WTC11 (cell line): ENCODE measurements at regions not wholly inside any gene's neighbourhood (a gene's known extent, or its start where the extent isn't known, plus 50 kb on each side); places are given as distances from the start of the nearest gene placed in this dataset.

Experiments
- ATAC-seq: fragments of 200-7000 bp; cut with Tn5 transposase; 2 replicates; pipeline ENCODE4 v1.10.0; 2021; ENCODE audit warnings: mild to moderate bottlenecking, moderate library complexity
- CTCF ChIA-PET: fragments of 300-600 bp; sonication (Branson Sonifier 250); formaldehyde crosslinking; loops from one replicate; lab custom pipeline; 2021; ENCODE audit warnings: antibody characterized with exemption; lab: Charles Lee
- POLR2A ChIA-PET: fragments of 350-600 bp; sonication (Branson Sonifier 250); formaldehyde crosslinking; loops from one replicate; lab custom pipeline; 2021; ENCODE audit warnings: antibody characterized with exemption; lab: Charles Lee
- DNase-seq: peaks from one replicate; pipeline ENCODE4 v3.0.0; 2021; ENCODE audit warnings: low spot score
- H3K27ac Mint-ChIP-seq: 2 replicates; pipeline ENCODE4 v1.8.0; 2021; ENCODE audit warnings: mixed read lengths
- H3K27me3 Mint-ChIP-seq: 2 replicates; pipeline ENCODE4 v1.8.0; 2021; ENCODE audit warnings: low read depth, mild to moderate bottlenecking, moderate library complexity, mixed read lengths
- H3K36me3 Mint-ChIP-seq: 2 replicates; pipeline ENCODE4 v1.8.0; 2021; ENCODE audit warnings: mixed read lengths
- H3K4me1 Mint-ChIP-seq: 2 replicates; pipeline ENCODE4 v1.8.0; 2022; ENCODE audit warnings: mixed read lengths
- H3K4me3 Mint-ChIP-seq: 2 replicates; pipeline ENCODE4 v1.8.0; 2021; ENCODE audit warnings: mild to moderate bottlenecking, moderate library complexity, mixed read lengths
- H3K9me3 Mint-ChIP-seq: 2 replicates; pipeline ENCODE4 v1.8.0; 2021; ENCODE audit warnings: mixed read lengths
- ARID4B ChIP-seq: sonication (generic); formaldehyde crosslinking; IDR thresholded peaks from 2 replicates; pipeline ENCODE4 v1.8.0; 2023; ENCODE audit warnings: missing genetic modification reagents, mild to moderate bottlenecking, borderline replicate concordance
- CREM ChIP-seq: sonication (generic); formaldehyde crosslinking; IDR thresholded peaks from 2 replicates; pipeline ENCODE4 v1.8.1; 2022; ENCODE audit warnings: mild to moderate bottlenecking, missing genetic modification reagents, moderate library complexity
- FOXP1 ChIP-seq: sonication (generic); formaldehyde crosslinking; IDR thresholded peaks from 2 replicates; pipeline ENCODE4 v1.8.0; 2022; ENCODE audit warnings: missing genetic modification reagents, mild to moderate bottlenecking, moderate library complexity, borderline replicate concordance
- GRHL2 ChIP-seq: fragments of 250-450 bp; sonication (Bioruptor Pico); IDR thresholded peaks from 2 replicates; pipeline ENCODE4 v1.8.0; 2022; ENCODE audit warnings: mild to moderate bottlenecking, moderate library complexity; ENCODE audit not compliant: insufficient replicate concordance, severe bottlenecking
- IRF1 ChIP-seq: sonication (generic); formaldehyde crosslinking; IDR thresholded peaks from 2 replicates; pipeline ENCODE4 v1.8.0; 2023; ENCODE audit warnings: missing genetic modification reagents
- MYBL2 ChIP-seq: sonication (generic); formaldehyde crosslinking; IDR thresholded peaks from 2 replicates; pipeline ENCODE4 v1.8.1; 2023; ENCODE audit warnings: mild to moderate bottlenecking, moderate library complexity, missing genetic modification reagents
- NR2C2 ChIP-seq: sonication (generic); formaldehyde crosslinking; IDR thresholded peaks from 2 replicates; pipeline ENCODE4 v1.8.0; 2022; ENCODE audit warnings: mild to moderate bottlenecking, missing genetic modification reagents
- RELA ChIP-seq: sonication (generic); formaldehyde crosslinking; IDR thresholded peaks from 2 replicates; pipeline ENCODE4 v1.8.1; 2022; ENCODE audit warnings: missing genetic modification reagents, mild to moderate bottlenecking, borderline replicate concordance
- SMAD4 ChIP-seq: sonication (generic); formaldehyde crosslinking; IDR thresholded peaks from 2 replicates; pipeline ENCODE4 v1.8.0; 2022; ENCODE audit warnings: mild to moderate bottlenecking, missing genetic modification reagents
- ZBTB43 ChIP-seq: sonication (generic); formaldehyde crosslinking; IDR thresholded peaks from 2 replicates; pipeline ENCODE4 v1.8.1; 2023; ENCODE audit warnings: mild to moderate bottlenecking, missing genetic modification reagents
- ZNF121 ChIP-seq: sonication (generic); formaldehyde crosslinking; IDR thresholded peaks from 2 replicates; pipeline ENCODE4 v1.8.0; 2023; ENCODE audit warnings: missing genetic modification reagents
- ZNF219 ChIP-seq: sonication (generic); formaldehyde crosslinking; IDR thresholded peaks from 2 replicates; pipeline ENCODE4 v1.8.0; 2023; ENCODE audit warnings: missing genetic modification reagents, mild to moderate bottlenecking, borderline replicate concordance
- ZNF281 ChIP-seq: sonication (generic); formaldehyde crosslinking; IDR thresholded peaks from 2 replicates; pipeline ENCODE4 v1.8.0; 2023; ENCODE audit warnings: mild to moderate bottlenecking, missing genetic modification reagents
- ZNF396 ChIP-seq: fragments of 250-450 bp; sonication (Bioruptor Pico); IDR thresholded peaks from 2 replicates; pipeline ENCODE4 v1.8.0; 2021; ENCODE audit warnings: mild to moderate bottlenecking, moderate library complexity, borderline replicate concordance
- TF ChIP-seq, protein P1 (sequence below): fragments of 250-450 bp; sonication (Bioruptor Pico); IDR thresholded peaks from 2 replicates; pipeline ENCODE4 v2.1.2; 2022; ENCODE audit warnings: mild to moderate bottlenecking, moderate library complexity
- TF ChIP-seq, protein P2 (sequence below): fragments of 250-450 bp; sonication (Bioruptor Pico); IDR thresholded peaks from 2 replicates; pipeline ENCODE4 v1.8.0; 2021; ENCODE audit warnings: mild to moderate bottlenecking
- TF ChIP-seq, protein P3 (sequence below): sonication (generic); formaldehyde crosslinking; IDR thresholded peaks from 2 replicates; pipeline ENCODE4 v1.8.1; 2023; ENCODE audit warnings: mild to moderate bottlenecking, missing genetic modification reagents

- DNase-seq: no peak
- Mint-ChIP-seq H3K27me3 (no peaks in the 10 kb centered on the region), H3K9me3 (no peaks in the 10 kb centered on the region), H3K4me3 (no peak overlapping the region), H3K4me1 (no peaks in the 10 kb centered on the region), H3K36me3 (no peaks in the 10 kb centered on the region; the same call in 1 of the 2 replicates), H3K27ac (no peak overlapping the region)
- POLR2A ChIA-PET: no interaction called here
- TF ChIP-seq ZNF396 (CRISPR knock-in tag) (no peak), CREM (CRISPR knock-in tag) (no peak), GRHL2 (CRISPR knock-in tag) (no peak)
- TF ChIP-seq, protein P1, sequence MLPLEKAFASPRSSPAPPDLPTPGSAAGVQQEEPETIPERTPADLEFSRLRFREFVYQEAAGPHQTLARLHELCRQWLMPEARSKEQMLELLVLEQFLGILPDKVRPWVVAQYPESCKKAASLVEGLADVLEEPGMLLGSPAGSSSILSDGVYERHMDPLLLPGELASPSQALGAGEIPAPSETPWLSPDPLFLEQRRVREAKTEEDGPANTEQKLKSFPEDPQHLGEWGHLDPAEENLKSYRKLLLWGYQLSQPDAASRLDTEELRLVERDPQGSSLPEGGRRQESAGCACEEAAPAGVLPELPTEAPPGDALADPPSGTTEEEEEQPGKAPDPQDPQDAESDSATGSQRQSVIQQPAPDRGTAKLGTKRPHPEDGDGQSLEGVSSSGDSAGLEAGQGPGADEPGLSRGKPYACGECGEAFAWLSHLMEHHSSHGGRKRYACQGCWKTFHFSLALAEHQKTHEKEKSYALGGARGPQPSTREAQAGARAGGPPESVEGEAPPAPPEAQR (CRISPR knock-in tag): no peak
- TF ChIP-seq, protein P2, sequence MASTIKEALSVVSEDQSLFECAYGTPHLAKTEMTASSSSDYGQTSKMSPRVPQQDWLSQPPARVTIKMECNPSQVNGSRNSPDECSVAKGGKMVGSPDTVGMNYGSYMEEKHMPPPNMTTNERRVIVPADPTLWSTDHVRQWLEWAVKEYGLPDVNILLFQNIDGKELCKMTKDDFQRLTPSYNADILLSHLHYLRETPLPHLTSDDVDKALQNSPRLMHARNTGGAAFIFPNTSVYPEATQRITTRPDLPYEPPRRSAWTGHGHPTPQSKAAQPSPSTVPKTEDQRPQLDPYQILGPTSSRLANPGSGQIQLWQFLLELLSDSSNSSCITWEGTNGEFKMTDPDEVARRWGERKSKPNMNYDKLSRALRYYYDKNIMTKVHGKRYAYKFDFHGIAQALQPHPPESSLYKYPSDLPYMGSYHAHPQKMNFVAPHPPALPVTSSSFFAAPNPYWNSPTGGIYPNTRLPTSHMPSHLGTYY (CRISPR knock-in tag): no peak
- CTCF ChIA-PET: no interaction called here
- no peak for ATAC-seq
These were observed 1047.6 kb upstream of the ACO1 start for GRCh38 chr9:31336841-31337240.

DNA sequence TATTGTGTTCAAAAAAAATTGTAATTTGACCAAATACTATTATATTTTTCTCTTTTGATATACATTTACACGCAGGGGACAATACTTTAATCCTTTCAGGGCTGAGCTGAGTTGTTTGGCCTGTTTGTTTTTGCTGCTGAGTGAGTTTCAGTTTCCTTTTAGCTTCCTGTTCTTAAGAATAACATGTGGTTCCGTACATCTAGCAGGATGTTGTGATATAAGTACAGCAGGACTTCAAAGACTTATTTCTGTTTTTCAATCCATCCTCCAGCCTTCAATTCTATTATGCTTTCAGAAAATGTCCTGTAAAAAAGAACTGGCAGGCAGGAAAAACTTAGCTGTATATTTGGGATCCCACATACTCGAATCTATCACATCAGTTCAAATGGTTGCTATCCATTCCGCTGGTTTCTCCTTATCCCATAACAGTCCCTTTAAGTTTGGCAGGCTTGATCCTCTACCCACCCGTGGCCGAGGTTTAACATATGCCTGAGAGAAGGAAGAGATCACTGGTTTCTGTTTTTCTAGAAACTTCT lies 1037.3 kb upstream of the ACO1 start:
- no peak for DNase-seq
- POLR2A ChIA-PET: no interaction called here
- no peak for TF ChIP-seq SMAD4
- no peak for TF ChIP-seq RELA
- TF ChIP-seq, protein P3, sequence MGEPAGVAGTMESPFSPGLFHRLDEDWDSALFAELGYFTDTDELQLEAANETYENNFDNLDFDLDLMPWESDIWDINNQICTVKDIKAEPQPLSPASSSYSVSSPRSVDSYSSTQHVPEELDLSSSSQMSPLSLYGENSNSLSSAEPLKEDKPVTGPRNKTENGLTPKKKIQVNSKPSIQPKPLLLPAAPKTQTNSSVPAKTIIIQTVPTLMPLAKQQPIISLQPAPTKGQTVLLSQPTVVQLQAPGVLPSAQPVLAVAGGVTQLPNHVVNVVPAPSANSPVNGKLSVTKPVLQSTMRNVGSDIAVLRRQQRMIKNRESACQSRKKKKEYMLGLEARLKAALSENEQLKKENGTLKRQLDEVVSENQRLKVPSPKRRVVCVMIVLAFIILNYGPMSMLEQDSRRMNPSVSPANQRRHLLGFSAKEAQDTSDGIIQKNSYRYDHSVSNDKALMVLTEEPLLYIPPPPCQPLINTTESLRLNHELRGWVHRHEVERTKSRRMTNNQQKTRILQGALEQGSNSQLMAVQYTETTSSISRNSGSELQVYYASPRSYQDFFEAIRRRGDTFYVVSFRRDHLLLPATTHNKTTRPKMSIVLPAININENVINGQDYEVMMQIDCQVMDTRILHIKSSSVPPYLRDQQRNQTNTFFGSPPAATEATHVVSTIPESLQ (CRISPR knock-in tag): no peak
- no peak for TF ChIP-seq ZNF219 (CRISPR knock-in tag)
- no peak for TF ChIP-seq ZNF281 (CRISPR knock-in tag)
- no peak for TF ChIP-seq IRF1 (CRISPR knock-in tag)
- no peak for TF ChIP-seq ZNF121 (CRISPR knock-in tag)
- TF ChIP-seq ARID4B: no peak
- TF ChIP-seq FOXP1: no peak
- TF ChIP-seq MYBL2 (CRISPR knock-in tag): no peak
- no peak for TF ChIP-seq ZBTB43
- TF ChIP-seq NR2C2: no peak

More for the DNA sequence above, 1037.3 kb upstream of the ACO1 start:
- CTCF ChIA-PET: no interaction called here
- Mint-ChIP-seq H3K27ac (no peak overlapping the region), H3K36me3 (no peaks in the 10 kb centered on the region; the same call in 1 of the 2 replicates), H3K9me3 (peaks cover 3% of the 10 kb centered on the region; the same call in 1 of the 2 replicates), H3K4me1 (peaks cover 4% of the 10 kb centered on the region), H3K4me3 (no peak overlapping the region), H3K27me3 (peaks cover 39% of the 10 kb centered on the region)
- no peak for ATAC-seq
